PFSK-1 (cell line): ENCODE measurements at regions not wholly inside any gene's neighbourhood (a gene's known extent, or its start where the extent isn't known, plus 50 kb on each side); places are given as distances from the start of the nearest gene placed in this dataset.

Experiments
- FOXP2 ChIP-seq: optimal IDR thresholded peaks from 2 replicates; pipeline ENCODE3; 2011; ENCODE audit warnings: borderline replicate concordance, control low read depth, inconsistent platforms; ENCODE audit not compliant: insufficient read depth; ENCODE audit errors: extremely low read length, extremely low read depth
- POLR2AphosphoS5 ChIP-seq: IDR thresholded peaks from 2 replicates; pipeline ENCODE4 v1.6.1; 2012; ENCODE audit warnings: low read depth, mild to moderate bottlenecking, control low read depth, low read length, moderate library complexity
- REST ChIP-seq, 2 experiments: IDR thresholded peaks; 2 replicates each; pipeline versions ENCODE4 v1.6.1 to v1.8.0; 2011 to 2012; ENCODE audit warnings: low read depth in 2 of 2, low read length in 2 of 2, control low read depth in 1 of 2, inconsistent platforms in 1 of 2, mild to moderate bottlenecking in 1 of 2, moderate library complexity in 1 of 2; ENCODE audit not compliant: insufficient read depth in 1 of 2
- SIN3A ChIP-seq: IDR thresholded peaks from 2 replicates; pipeline ENCODE4 v1.6.1; 2012; ENCODE audit warnings: mild to moderate bottlenecking, low read length, moderate library complexity, borderline replicate concordance; ENCODE audit not compliant: insufficient read depth
- TAF1 ChIP-seq: IDR thresholded peaks from 2 replicates; pipeline ENCODE4 v1.6.1; 2012; ENCODE audit warnings: low read length, control low read depth, borderline replicate concordance; ENCODE audit not compliant: insufficient read depth

- TF ChIP-seq FOXP2 (no peak), SIN3A (no peak), REST (IDR thresholded peaks at IDR 0.05; ENCODE audit: insufficient read depth in 1 of 2, low read depth in 2 of 2, low read length in 2 of 2) (no peak), TAF1 (no peak), POLR2AphosphoS5 (no peak)
Measured at GRCh38 chr17:71799657-71800056, 321.2 kb upstream of the SOX9 start.

- no peak for TF ChIP-seq REST (IDR thresholded peaks at IDR 0.05; ENCODE audit: insufficient read depth in 1 of 2, low read depth in 2 of 2, low read length in 2 of 2)
- TF ChIP-seq TAF1 = no peak
- no peak for TF ChIP-seq POLR2AphosphoS5
- no peak for TF ChIP-seq SIN3A
- TF ChIP-seq FOXP2 = no peak
Measured at GRCh38 chr17:71801301-71801700, 319.5 kb upstream of the SOX9 start.

- no peak for TF ChIP-seq TAF1
- TF ChIP-seq POLR2AphosphoS5 = no peak
- no peak for TF ChIP-seq REST (IDR thresholded peaks at IDR 0.05; ENCODE audit: insufficient read depth in 1 of 2, low read depth in 2 of 2, low read length in 2 of 2)
- TF ChIP-seq FOXP2 = no peak
Measured at GRCh38 chr17:71802663-71803062, 318.2 kb upstream of the SOX9 start.

GRCh38 chr17:71803656-71804284, 317.1 kb upstream of the SOX9 start:
- TF ChIP-seq REST (IDR thresholded peaks at IDR 0.05; ENCODE audit: insufficient read depth in 1 of 2, low read depth in 2 of 2, low read length in 2 of 2) (no peak), POLR2AphosphoS5 (no peak), TAF1 (no peak), FOXP2 (no peak), SIN3A (no peak)

- TF ChIP-seq FOXP2 = no peak
- no peak for TF ChIP-seq SIN3A
- TF ChIP-seq REST (IDR thresholded peaks at IDR 0.05; ENCODE audit: insufficient read depth in 1 of 2, low read depth in 2 of 2, low read length in 2 of 2) = no peak
- no peak for TF ChIP-seq POLR2AphosphoS5
- TF ChIP-seq TAF1 = no peak
Measured at GRCh38 chr17:71809537-71809936, 311.3 kb upstream of the SOX9 start.
